ENCODE measurements at regions not wholly inside any gene's neighbourhood (a gene's known extent, or its start where the extent isn't known, plus 50 kb on each side); places are given as distances from the start of the nearest gene placed in this dataset.

DNA sequence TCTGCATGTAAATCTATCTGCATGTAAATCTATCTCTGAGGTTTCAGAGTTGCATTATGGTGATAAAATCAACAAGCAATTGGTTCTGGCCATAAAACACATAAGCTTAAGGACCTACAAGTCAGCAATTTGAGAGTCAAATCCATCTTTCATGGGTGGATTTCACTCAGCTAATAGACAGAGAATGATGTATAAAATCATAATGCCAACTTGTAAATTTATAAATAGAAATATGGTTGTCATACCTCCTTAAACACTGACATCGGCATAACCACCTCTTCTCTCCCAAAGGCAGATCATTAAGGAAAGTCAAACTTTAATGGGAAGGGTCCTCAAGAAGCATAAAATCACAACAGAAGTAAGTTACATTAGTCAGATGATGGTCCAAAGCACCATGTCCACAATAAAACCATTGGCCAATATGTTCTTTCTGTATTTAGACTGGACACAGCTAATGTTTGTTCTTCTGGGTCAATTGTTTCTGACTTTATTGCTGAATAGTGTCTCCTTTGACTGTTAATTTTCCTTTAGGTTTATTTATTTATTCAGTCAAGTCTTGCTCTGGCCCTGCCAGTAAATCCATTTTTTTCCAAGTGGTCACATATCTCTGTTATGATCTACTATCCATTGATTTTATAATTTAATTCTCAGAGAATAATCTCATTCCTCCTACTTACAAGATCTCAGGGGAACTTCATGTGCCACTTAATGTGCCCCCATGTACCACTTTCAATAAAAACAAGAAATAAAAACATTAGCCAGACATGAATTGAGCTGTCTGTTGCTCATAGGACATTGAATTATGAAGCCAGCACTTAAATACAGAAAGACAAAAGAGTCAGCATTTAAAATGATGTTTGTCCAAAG lies 382.9 kb upstream of the IRAK1BP1 start:
- H3K36me3 ChIP-seq (ENCODE audit: control insufficient read depth, insufficient read depth, low read length): no peaks in the 10 kb centered on the region
- CTCF ChIA-PET (ENCODE audit: low intra/inter-chr PET ratio): no interaction called here
- H3K79me2 ChIP-seq (ENCODE audit: control insufficient read depth, insufficient read depth, low read length): no peaks in the 10 kb centered on the region
- no peak overlapping the region for H3K27ac ChIP-seq (ENCODE audit: extremely low read depth, low read depth, low read length)
- intact Hi-C loops (cut with micrococcal nuclease): no loop called here
- no peaks in the 10 kb centered on the region; the same call in 1 of the 2 replicates for H3K9me3 ChIP-seq (replicated peaks; ENCODE audit: control insufficient read depth, insufficient read depth, low read depth, low read length)
- in situ Hi-C loops (cut with MboI): no loop called here
- FAIRE-seq (no peak), DNase-seq (ENCODE audit: extremely low read depth in 1 of 4, low spot score in 3 of 4) (no peak), ATAC-seq (no peak)
- BruUV-seq (replicated peaks): no TSS peak
- POLR2A ChIA-PET: no interaction called here
- H3K9ac ChIP-seq (ENCODE audit: insufficient read depth in 1 of 2, low read depth in 2 of 2, low read length in 2 of 2): no peak overlapping the region
- H4K20me1 ChIP-seq (replicated peaks; ENCODE audit: control insufficient read depth, insufficient read depth, low read length): no peaks in the 10 kb centered on the region
- H2AFZ ChIP-seq (ENCODE audit: low read depth, low read length): no peak overlapping the region
- no peak overlapping the region for H3K4me2 ChIP-seq (ENCODE audit: insufficient read depth, low read length)
- H3K4me1 ChIP-seq (replicated peaks in 1 of 2; ENCODE audit: control insufficient read depth in 2 of 2, insufficient read depth in 2 of 2, low read length in 2 of 2): no peaks in the 10 kb centered on the region
- H3K9me1 ChIP-seq (ENCODE audit: control insufficient read depth, insufficient read depth, low read length): no peaks in the 10 kb centered on the region
- no peak overlapping the region for H3K4me3 ChIP-seq
- H3K27me3 ChIP-seq (ENCODE audit: control insufficient read depth in 2 of 2, insufficient read depth in 2 of 2, low read length in 2 of 2): no peaks in the 10 kb centered on the region
- 0% methylated on average over 1 of the region's 1 CpG for WGBS (ENCODE audit: insufficient coverage, low coverage, missing lambda C conversion rate)
- TF ChIP-seq, protein P1, sequence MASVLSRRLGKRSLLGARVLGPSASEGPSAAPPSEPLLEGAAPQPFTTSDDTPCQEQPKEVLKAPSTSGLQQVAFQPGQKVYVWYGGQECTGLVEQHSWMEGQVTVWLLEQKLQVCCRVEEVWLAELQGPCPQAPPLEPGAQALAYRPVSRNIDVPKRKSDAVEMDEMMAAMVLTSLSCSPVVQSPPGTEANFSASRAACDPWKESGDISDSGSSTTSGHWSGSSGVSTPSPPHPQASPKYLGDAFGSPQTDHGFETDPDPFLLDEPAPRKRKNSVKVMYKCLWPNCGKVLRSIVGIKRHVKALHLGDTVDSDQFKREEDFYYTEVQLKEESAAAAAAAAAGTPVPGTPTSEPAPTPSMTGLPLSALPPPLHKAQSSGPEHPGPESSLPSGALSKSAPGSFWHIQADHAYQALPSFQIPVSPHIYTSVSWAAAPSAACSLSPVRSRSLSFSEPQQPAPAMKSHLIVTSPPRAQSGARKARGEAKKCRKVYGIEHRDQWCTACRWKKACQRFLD (CRISPR knock-in tag; IDR thresholded peaks at IDR 0.05): no peak
- TF ChIP-seq ZNF561 (CRISPR knock-in tag; conservative IDR thresholded peaks at IDR 0.05) (no peak), E2F3 (CRISPR knock-in tag; IDR thresholded peaks at IDR 0.05) (no peak), ZNF165 (CRISPR knock-in tag; IDR thresholded peaks at IDR 0.05; ENCODE audit: borderline replicate concordance) (no peak), PTTG1 (tag; IDR thresholded peaks at IDR 0.05; ENCODE audit: low read depth) (no peak), ZC3H4 (CRISPR knock-in tag; IDR thresholded peaks at IDR 0.05; ENCODE audit: borderline replicate concordance) (no peak), KAT8 (IDR thresholded peaks at IDR 0.05; ENCODE audit: low read depth) (no peak), PTRF (tag; IDR thresholded peaks at IDR 0.05) (no peak), ZFP1 (CRISPR knock-in tag; IDR thresholded peaks at IDR 0.05) (no peak), ZNF384 (IDR thresholded peaks at IDR 0.05; ENCODE audit: low read depth, low read length) (no peak), DPF2 (IDR thresholded peaks at IDR 0.05) (no peak), ZEB2 (IDR thresholded peaks at IDR 0.05) (no peak)
- TF ChIP-seq, protein P2, sequence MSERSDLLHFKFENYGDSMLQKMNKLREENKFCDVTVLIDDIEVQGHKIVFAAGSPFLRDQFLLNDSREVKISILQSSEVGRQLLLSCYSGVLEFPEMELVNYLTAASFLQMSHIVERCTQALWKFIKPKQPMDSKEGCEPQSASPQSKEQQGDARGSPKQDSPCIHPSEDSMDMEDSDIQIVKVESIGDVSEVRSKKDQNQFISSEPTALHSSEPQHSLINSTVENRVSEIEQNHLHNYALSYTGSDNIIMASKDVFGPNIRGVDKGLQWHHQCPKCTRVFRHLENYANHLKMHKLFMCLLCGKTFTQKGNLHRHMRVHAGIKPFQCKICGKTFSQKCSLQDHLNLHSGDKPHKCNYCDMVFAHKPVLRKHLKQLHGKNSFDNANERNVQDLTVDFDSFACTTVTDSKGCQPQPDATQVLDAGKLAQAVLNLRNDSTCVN (CRISPR knock-in tag; IDR thresholded peaks at IDR 0.05): no peak
- TF ChIP-seq, protein P3, sequence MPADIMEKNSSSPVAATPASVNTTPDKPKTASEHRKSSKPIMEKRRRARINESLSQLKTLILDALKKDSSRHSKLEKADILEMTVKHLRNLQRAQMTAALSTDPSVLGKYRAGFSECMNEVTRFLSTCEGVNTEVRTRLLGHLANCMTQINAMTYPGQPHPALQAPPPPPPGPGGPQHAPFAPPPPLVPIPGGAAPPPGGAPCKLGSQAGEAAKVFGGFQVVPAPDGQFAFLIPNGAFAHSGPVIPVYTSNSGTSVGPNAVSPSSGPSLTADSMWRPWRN (IDR thresholded peaks at IDR 0.05; ENCODE audit: low read depth): no peak

Data from K562 (cell line).